ENCODE measurements at regions not wholly inside any gene's neighbourhood (a gene's known extent, or its start where the extent isn't known, plus 50 kb on each side); places are given as distances from the start of the nearest gene placed in this dataset.

GRCh38 chr12:87270919-87271318 is 758.3 kb downstream of the C12orf50 start:
- TF ChIP-seq POLR2A (IDR thresholded peaks at IDR 0.05; ENCODE audit: low read depth, low read length) (no peak), POLR2AphosphoS5 (IDR thresholded peaks at IDR 0.05; ENCODE audit: low read depth, low read length) (no peak), SPI1 (IDR thresholded peaks at IDR 0.05; ENCODE audit: low read depth, low read length) (no peak), PAX5 (IDR thresholded peaks at IDR 0.05; ENCODE audit: insufficient read depth, low read length, severe bottlenecking) (no peak), POU2F2 (IDR thresholded peaks at IDR 0.05; ENCODE audit: low read depth, low read length) (no peak)

Measured in GM12891 (cell line).